GM19468 (cell line): ENCODE measurements at regions not wholly inside any gene's neighbourhood (a gene's known extent, or its start where the extent isn't known, plus 50 kb on each side); places are given as distances from the start of the nearest gene placed in this dataset.
"Not testable (repeated sequence)": the region's sequence is repeated elsewhere in the genome, so short reads cannot be mapped to it uniquely, and the experiment has no call there.

ENCODE experiments used
- ATAC-seq: cut with Tn5 transposase; IDR thresholded peaks from one replicate; pipeline ENCODE4 v1.9.1; 2021; ENCODE audit warnings: mild to moderate bottlenecking, moderate library complexity, moderate number of reproducible peaks; ENCODE audit not compliant: unreplicated experiment; ENCODE audit errors: extremely low read depth

- no peak for ATAC-seq
These were observed 356.8 kb upstream of the PCDH10 start for GRCh38 chr4:132792310-132792709.

- no peak for ATAC-seq
These were observed 351.2 kb upstream of the PCDH10 start for GRCh38 chr4:132797856-132798255.

GRCh38 chr4:132809298-132810032 is 339.6 kb upstream of the PCDH10 start:
- no peak for ATAC-seq

- ATAC-seq: not testable (repeated sequence)
These were observed 336.0 kb upstream of the PCDH10 start for GRCh38 chr4:132813061-132813460.

- no peak for ATAC-seq
These were observed 331.0 kb upstream of the PCDH10 start for GRCh38 chr4:132818091-132818490.

- no peak for ATAC-seq
These were observed 325.7 kb upstream of the PCDH10 start for GRCh38 chr4:132823419-132823818.

- no peak for ATAC-seq
These were observed 324.3 kb upstream of the PCDH10 start for GRCh38 chr4:132824761-132825160.

GRCh38 chr4:132827522-132827921 is 321.6 kb upstream of the PCDH10 start:
- no peak for ATAC-seq

GRCh38 chr4:132838244-132838643 is 310.9 kb upstream of the PCDH10 start:
- ATAC-seq: no peak

- ATAC-seq: no peak
These were observed 310.0 kb upstream of the PCDH10 start for GRCh38 chr4:132839070-132839469.

GRCh38 chr4:132859929-132860328 is 289.2 kb upstream of the PCDH10 start:
- ATAC-seq: no peak

- no peak for ATAC-seq
These were observed 288.1 kb upstream of the PCDH10 start for GRCh38 chr4:132860976-132861375.

GRCh38 chr4:132863619-132864018 is 285.5 kb upstream of the PCDH10 start:
- ATAC-seq: no peak

GRCh38 chr4:132865458-132865857 is 283.6 kb upstream of the PCDH10 start:
- ATAC-seq: no peak

- no peak for ATAC-seq
These were observed 283.2 kb upstream of the PCDH10 start for GRCh38 chr4:132865922-132866321.

GRCh38 chr4:132866616-132867015 is 282.5 kb upstream of the PCDH10 start:
- ATAC-seq: no peak

GRCh38 chr4:132893787-132894186 is 255.3 kb upstream of the PCDH10 start:
- no peak for ATAC-seq

- no peak for ATAC-seq
These were observed 247.9 kb upstream of the PCDH10 start for GRCh38 chr4:132901224-132901623.

- no peak for ATAC-seq
These were observed 238.8 kb upstream of the PCDH10 start for GRCh38 chr4:132910229-132910748.

- ATAC-seq: no peak
These were observed 231.0 kb upstream of the PCDH10 start for GRCh38 chr4:132918096-132918495.

GRCh38 chr4:132923516-132923915 is 225.6 kb upstream of the PCDH10 start:
- ATAC-seq: no peak

- no peak for ATAC-seq
These were observed 214.2 kb upstream of the PCDH10 start for GRCh38 chr4:132934911-132935310.
